Liver (tissue), 8 donors: ENCODE measurements at regions not wholly inside any gene's neighbourhood (a gene's known extent, or its start where the extent isn't known, plus 50 kb on each side); places are given as distances from the start of the nearest gene placed in this dataset.

Experiments
- DNase-seq: peaks from one replicate; pipeline ENCODE4 v3.0.0-alpha.2; 2017; ENCODE audit warnings: low spot score
- H3K27ac ChIP-seq, 2 donors: one replicate each; pipeline ENCODE4 v1.7.0; 2013; ENCODE audit warnings: inconsistent platforms in 2 of 2, low read length in 2 of 2, control low read depth in 1 of 2, low read depth in 1 of 2, mild to moderate bottlenecking in 1 of 2
- H3K27me3 ChIP-seq, 4 donors: one replicate each; pipeline versions ENCODE4 v1.6.1 to v1.7.0; 2013; ENCODE audit warnings: low read length in 3 of 4, inconsistent platforms in 1 of 4, mild to moderate bottlenecking in 1 of 4, moderate library complexity in 1 of 4; ENCODE audit not compliant: control insufficient read depth in 4 of 4, insufficient read depth in 4 of 4
- H3K36me3 ChIP-seq, 4 donors: one replicate each; pipeline versions ENCODE4 v1.6.1 to v1.7.0; 2013; ENCODE audit warnings: low read length in 3 of 4, mild to moderate bottlenecking in 3 of 4, low read depth in 1 of 4, moderate library complexity in 1 of 4; ENCODE audit not compliant: control insufficient read depth in 4 of 4, insufficient read depth in 3 of 4
- H3K4me1 ChIP-seq, 4 donors: one replicate each; pipeline versions ENCODE4 v1.6.1 to v1.7.0; 2013; ENCODE audit warnings: low read length in 3 of 4, mild to moderate bottlenecking in 3 of 4, moderate library complexity in 1 of 4; ENCODE audit not compliant: control insufficient read depth in 4 of 4, insufficient read depth in 4 of 4
- H3K4me3 ChIP-seq, 3 donors: one replicate each; pipeline versions ENCODE4 v1.6.1 to v1.7.0; 2013; ENCODE audit warnings: low read length in 3 of 3, control low read depth in 1 of 3, low read depth in 1 of 3, mild to moderate bottlenecking in 1 of 3
- H3K9ac ChIP-seq, 2 donors: one replicate each; pipeline ENCODE4 v1.7.0; 2013; ENCODE audit warnings: low read length in 2 of 2, mild to moderate bottlenecking in 2 of 2, moderate library complexity in 2 of 2, control low read depth in 1 of 2, low read depth in 1 of 2
- H3K9me3 ChIP-seq, 4 donors: one replicate each; pipeline versions ENCODE4 v1.6.1 to v1.7.0; 2013; ENCODE audit warnings: low read length in 3 of 4; ENCODE audit not compliant: control insufficient read depth in 4 of 4
- EGR1 ChIP-seq, 2 donors: IDR thresholded peaks; 2 replicates each; pipeline ENCODE4 v1.6.1; 2016 to 2018; ENCODE audit warnings: antibody characterized with exemption in 2 of 2, low read depth in 2 of 2
- FOXA1 ChIP-seq: IDR thresholded peaks from 2 replicates; pipeline ENCODE4 v1.6.1; 2016; ENCODE audit warnings: antibody characterized with exemption
- FOXA2 ChIP-seq: IDR thresholded peaks from 2 replicates; pipeline ENCODE4 v1.6.1; 2016; ENCODE audit warnings: antibody characterized with exemption
- GABPA ChIP-seq, 2 donors: IDR thresholded peaks in 1 of 2; conservative IDR thresholded peaks in 1 of 2; 2 replicates each; pipeline ENCODE4 v1.6.1; 2016; ENCODE audit warnings: antibody characterized with exemption in 2 of 2, mild to moderate bottlenecking in 1 of 2, moderate library complexity in 1 of 2
- HNF4A ChIP-seq, 2 donors: conservative IDR thresholded peaks; 2 replicates each; pipeline ENCODE4 v1.6.1; 2016; ENCODE audit warnings: antibody characterized with exemption in 2 of 2, mild to moderate bottlenecking in 2 of 2
- HNF4G ChIP-seq: IDR thresholded peaks from 2 replicates; pipeline ENCODE4 v1.6.1; 2016; ENCODE audit warnings: antibody characterized with exemption
- JUND ChIP-seq, 2 donors: IDR thresholded peaks; 2 replicates each; pipeline ENCODE4 v1.6.1; 2016; ENCODE audit warnings: antibody characterized with exemption in 2 of 2
- NR2F2 ChIP-seq: IDR thresholded peaks from 2 replicates; pipeline ENCODE4 v1.6.1; 2016; ENCODE audit warnings: antibody characterized with exemption
- RAD21 ChIP-seq, 2 donors: IDR thresholded peaks; 2 replicates each; pipeline ENCODE4 v1.6.1; 2016; ENCODE audit warnings: antibody characterized with exemption in 2 of 2, mild to moderate bottlenecking in 2 of 2
- RXRA ChIP-seq, 2 donors: IDR thresholded peaks; 2 replicates each; pipeline ENCODE4 v1.6.1; 2017 to 2018; ENCODE audit warnings: antibody characterized with exemption in 2 of 2, mild to moderate bottlenecking in 1 of 2
- SP1 ChIP-seq: IDR thresholded peaks from 2 replicates; pipeline ENCODE4 v1.6.1; 2018; ENCODE audit warnings: antibody characterized with exemption, mild to moderate bottlenecking
- TAF1 ChIP-seq: conservative IDR thresholded peaks from 2 replicates; pipeline ENCODE4 v1.6.1; 2016; ENCODE audit warnings: antibody characterized with exemption, mild to moderate bottlenecking
- YY1 ChIP-seq: IDR thresholded peaks from 2 replicates; pipeline ENCODE4 v1.6.1; 2016; ENCODE audit warnings: antibody characterized with exemption, mild to moderate bottlenecking
- WGBS: extraction: QIAGEN DNeasy Blood & Tissue Kit; methylation state at CpG from one replicate; pipeline ENCODE4 v1.1.7; 2013; 5-methylcytosine and 5-hydroxymethylcytosine counted together
- TF ChIP-seq, protein P1 (sequence below): fragments of 150-350 bp; IDR thresholded peaks from 2 replicates; pipeline ENCODE4 v1.5.1; 2017; ENCODE audit warnings: improper control_type of control experiment, low read depth, low read length; ENCODE audit not compliant: missing input control
- TF ChIP-seq, protein P2 (sequence below): IDR thresholded peaks from 2 replicates; pipeline ENCODE4 v1.6.1; 2016; ENCODE audit warnings: antibody characterized with exemption
- TF ChIP-seq, protein P3 (sequence below): IDR thresholded peaks from 2 replicates; pipeline ENCODE4 v1.6.1; 2016; ENCODE audit warnings: antibody characterized with exemption, mild to moderate bottlenecking
- TF ChIP-seq, protein P4 (sequence below): IDR thresholded peaks from 2 replicates; pipeline ENCODE4 v1.6.1; 2016; ENCODE audit warnings: antibody characterized with exemption
- TF ChIP-seq, protein P5 (sequence below): IDR thresholded peaks from 2 replicates; pipeline ENCODE4 v1.6.1; 2016; ENCODE audit warnings: antibody characterized with exemption
- donor health status: healthy.
- donor health status: healthy.
- donor health status: healthy.
- donor health status: healthy.
- donor health status: healthy.

DNA sequence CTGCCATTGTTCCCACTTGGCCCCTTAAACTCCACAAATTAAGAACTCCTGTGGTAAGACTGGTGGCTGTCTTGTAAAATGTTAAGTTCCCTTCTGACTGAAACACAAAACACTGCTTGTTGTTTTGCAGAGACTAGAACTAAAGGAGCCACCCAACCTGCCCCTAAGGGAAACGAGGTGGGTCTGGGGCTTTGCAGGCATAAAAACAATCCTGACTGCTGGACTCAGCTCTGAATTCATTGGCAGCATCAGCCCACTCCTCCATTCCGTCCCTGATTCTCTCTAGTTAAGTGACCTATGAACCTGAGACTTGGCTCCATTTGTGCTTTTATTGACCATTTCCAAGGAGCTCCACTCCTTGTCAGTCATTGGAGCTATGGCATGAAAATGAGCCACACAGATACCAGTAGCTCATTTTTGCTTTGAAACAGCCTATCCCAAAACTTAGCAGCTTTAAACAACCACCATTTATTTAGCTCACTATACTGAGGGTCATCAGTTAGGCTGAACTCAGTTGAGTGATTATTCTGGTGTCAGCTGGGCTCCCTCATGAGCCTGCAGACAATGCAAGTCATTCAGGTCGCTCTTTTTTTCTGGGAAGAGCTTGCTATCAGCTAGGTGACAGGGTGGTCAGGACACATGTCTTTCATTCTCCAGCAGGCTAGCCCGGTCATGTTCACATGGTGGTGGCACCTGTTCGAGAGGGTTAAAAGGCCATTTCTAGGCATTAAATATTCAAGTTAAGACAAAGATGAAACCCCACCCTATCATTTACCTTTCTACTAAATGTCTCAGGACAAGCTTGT is 175.1 kb upstream of the CTNNB1 start:
- TF ChIP-seq RXRA (IDR thresholded peaks at IDR 0.05) (no peak), HNF4G (no peak), EGR1 (IDR thresholded peaks at IDR 0.05; ENCODE audit: low read depth in 2 of 2) (no peak), RAD21 (IDR thresholded peaks at IDR 0.05) (no peak), HNF4A (conservative IDR thresholded peaks at IDR 0.05) (no peak), TAF1 (no peak), YY1 (no peak), JUND (IDR thresholded peaks at IDR 0.05) (no peak), FOXA1 (no peak)
- TF ChIP-seq, protein P1, sequence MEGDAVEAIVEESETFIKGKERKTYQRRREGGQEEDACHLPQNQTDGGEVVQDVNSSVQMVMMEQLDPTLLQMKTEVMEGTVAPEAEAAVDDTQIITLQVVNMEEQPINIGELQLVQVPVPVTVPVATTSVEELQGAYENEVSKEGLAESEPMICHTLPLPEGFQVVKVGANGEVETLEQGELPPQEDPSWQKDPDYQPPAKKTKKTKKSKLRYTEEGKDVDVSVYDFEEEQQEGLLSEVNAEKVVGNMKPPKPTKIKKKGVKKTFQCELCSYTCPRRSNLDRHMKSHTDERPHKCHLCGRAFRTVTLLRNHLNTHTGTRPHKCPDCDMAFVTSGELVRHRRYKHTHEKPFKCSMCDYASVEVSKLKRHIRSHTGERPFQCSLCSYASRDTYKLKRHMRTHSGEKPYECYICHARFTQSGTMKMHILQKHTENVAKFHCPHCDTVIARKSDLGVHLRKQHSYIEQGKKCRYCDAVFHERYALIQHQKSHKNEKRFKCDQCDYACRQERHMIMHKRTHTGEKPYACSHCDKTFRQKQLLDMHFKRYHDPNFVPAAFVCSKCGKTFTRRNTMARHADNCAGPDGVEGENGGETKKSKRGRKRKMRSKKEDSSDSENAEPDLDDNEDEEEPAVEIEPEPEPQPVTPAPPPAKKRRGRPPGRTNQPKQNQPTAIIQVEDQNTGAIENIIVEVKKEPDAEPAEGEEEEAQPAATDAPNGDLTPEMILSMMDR = no peak
- TF ChIP-seq, protein P2, sequence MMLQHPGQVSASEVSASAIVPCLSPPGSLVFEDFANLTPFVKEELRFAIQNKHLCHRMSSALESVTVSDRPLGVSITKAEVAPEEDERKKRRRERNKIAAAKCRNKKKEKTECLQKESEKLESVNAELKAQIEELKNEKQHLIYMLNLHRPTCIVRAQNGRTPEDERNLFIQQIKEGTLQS = no peak
- Histone ChIP-seq H3K36me3 (no peaks in the 10 kb centered on the region), H3K9me3 (no peaks in the 10 kb centered on the region), H3K4me3 (no peak overlapping the region), H3K27me3 (no peaks in the 10 kb centered on the region), H3K27ac (no peak overlapping the region), H3K4me1 (no peaks in the 10 kb centered on the region), H3K9ac (no peak overlapping the region)
- WGBS = 57% methylated on average over 5 of the region's 5 CpGs
- no peak for DNase-seq

DNA sequence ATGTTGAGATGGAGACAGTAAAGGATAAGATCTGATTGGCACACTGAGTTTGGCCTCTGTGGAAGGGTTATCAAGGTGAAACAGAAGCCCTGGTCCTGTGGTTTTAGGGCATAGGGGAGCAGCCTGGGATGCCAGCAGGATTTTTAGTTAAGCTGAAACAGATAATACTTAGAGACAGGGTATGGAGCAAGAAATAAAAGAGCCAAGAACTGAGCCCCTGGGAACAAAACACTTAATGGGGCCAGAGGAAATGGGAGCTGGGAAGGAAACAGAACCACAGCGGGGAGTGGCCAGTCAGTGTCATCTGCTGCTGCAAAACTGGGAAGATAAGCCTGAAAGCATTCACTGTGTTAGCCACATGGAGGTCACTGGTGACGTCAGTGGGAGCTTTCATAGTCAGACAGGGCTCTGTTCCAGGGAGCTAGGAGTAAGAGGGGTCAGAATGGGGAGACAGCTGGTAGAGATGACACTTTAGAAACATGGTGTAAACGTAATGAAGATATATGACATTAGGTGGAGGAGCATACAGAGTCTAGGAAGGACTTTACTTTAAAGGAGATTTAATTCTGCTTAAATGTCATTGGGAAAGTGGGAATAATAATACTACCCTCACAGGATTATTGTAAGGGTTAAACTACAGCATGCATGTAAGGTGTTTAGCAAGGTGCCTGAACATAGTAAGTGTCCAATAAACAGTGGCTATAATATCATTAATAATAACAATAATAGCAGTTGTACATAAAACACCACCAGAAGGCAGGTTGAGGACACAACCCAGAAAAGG is 172.7 kb upstream of the CTNNB1 start:
- 45% methylated on average over 3 of the region's 3 CpGs for WGBS
- H3K4me1 ChIP-seq = no peaks in the 10 kb centered on the region
- H3K4me3 ChIP-seq = no peak overlapping the region
- H3K9me3 ChIP-seq = no peaks in the 10 kb centered on the region
- no peak for DNase-seq
- H3K27ac ChIP-seq = peak overlapping the region; percentile 19 to 56
- TF ChIP-seq, protein P3, sequence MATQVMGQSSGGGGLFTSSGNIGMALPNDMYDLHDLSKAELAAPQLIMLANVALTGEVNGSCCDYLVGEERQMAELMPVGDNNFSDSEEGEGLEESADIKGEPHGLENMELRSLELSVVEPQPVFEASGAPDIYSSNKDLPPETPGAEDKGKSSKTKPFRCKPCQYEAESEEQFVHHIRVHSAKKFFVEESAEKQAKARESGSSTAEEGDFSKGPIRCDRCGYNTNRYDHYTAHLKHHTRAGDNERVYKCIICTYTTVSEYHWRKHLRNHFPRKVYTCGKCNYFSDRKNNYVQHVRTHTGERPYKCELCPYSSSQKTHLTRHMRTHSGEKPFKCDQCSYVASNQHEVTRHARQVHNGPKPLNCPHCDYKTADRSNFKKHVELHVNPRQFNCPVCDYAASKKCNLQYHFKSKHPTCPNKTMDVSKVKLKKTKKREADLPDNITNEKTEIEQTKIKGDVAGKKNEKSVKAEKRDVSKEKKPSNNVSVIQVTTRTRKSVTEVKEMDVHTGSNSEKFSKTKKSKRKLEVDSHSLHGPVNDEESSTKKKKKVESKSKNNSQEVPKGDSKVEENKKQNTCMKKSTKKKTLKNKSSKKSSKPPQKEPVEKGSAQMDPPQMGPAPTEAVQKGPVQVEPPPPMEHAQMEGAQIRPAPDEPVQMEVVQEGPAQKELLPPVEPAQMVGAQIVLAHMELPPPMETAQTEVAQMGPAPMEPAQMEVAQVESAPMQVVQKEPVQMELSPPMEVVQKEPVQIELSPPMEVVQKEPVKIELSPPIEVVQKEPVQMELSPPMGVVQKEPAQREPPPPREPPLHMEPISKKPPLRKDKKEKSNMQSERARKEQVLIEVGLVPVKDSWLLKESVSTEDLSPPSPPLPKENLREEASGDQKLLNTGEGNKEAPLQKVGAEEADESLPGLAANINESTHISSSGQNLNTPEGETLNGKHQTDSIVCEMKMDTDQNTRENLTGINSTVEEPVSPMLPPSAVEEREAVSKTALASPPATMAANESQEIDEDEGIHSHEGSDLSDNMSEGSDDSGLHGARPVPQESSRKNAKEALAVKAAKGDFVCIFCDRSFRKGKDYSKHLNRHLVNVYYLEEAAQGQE = no peak
- TF ChIP-seq SP1 (peak; percentile 11), GABPA (IDR thresholded peaks at IDR 0.05 in 1 of 2, conservative IDR thresholded peaks at IDR 0.05 in 1 of 2) (no peak), HNF4A (conservative IDR thresholded peaks at IDR 0.05) (no peak), EGR1 (IDR thresholded peaks at IDR 0.05; ENCODE audit: low read depth in 2 of 2) (no peak), FOXA2 (no peak), RXRA (IDR thresholded peaks at IDR 0.05) (peak; percentile 19 to 24), NR2F2 (peak; percentile 77), JUND (IDR thresholded peaks at IDR 0.05) (no peak), YY1 (no peak), FOXA1 (no peak), HNF4G (no peak), TAF1 (no peak), RAD21 (IDR thresholded peaks at IDR 0.05) (peak; percentile 9 to 44)
- TF ChIP-seq, protein P2 = no peak
- TF ChIP-seq, protein P4, sequence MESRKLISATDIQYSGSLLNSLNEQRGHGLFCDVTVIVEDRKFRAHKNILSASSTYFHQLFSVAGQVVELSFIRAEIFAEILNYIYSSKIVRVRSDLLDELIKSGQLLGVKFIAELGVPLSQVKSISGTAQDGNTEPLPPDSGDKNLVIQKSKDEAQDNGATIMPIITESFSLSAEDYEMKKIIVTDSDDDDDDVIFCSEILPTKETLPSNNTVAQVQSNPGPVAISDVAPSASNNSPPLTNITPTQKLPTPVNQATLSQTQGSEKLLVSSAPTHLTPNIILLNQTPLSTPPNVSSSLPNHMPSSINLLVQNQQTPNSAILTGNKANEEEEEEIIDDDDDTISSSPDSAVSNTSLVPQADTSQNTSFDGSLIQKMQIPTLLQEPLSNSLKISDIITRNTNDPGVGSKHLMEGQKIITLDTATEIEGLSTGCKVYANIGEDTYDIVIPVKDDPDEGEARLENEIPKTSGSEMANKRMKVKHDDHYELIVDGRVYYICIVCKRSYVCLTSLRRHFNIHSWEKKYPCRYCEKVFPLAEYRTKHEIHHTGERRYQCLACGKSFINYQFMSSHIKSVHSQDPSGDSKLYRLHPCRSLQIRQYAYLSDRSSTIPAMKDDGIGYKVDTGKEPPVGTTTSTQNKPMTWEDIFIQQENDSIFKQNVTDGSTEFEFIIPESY = no peak
- TF ChIP-seq, protein P1 = no peak
- TF ChIP-seq, protein P5, sequence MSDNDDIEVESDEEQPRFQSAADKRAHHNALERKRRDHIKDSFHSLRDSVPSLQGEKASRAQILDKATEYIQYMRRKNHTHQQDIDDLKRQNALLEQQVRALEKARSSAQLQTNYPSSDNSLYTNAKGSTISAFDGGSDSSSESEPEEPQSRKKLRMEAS = peak; percentile 28
- H3K36me3 ChIP-seq = no peaks in the 10 kb centered on the region
- H3K27me3 ChIP-seq = no peaks in the 10 kb centered on the region
- no peak overlapping the region for H3K9ac ChIP-seq
